ENCODE measurements at regions not wholly inside any gene's neighbourhood (a gene's known extent, or its start where the extent isn't known, plus 50 kb on each side); places are given as distances from the start of the nearest gene placed in this dataset.
"Not testable (repeated sequence)": the region's sequence is repeated elsewhere in the genome, so short reads cannot be mapped to it uniquely, and the experiment has no call there.

DNA sequence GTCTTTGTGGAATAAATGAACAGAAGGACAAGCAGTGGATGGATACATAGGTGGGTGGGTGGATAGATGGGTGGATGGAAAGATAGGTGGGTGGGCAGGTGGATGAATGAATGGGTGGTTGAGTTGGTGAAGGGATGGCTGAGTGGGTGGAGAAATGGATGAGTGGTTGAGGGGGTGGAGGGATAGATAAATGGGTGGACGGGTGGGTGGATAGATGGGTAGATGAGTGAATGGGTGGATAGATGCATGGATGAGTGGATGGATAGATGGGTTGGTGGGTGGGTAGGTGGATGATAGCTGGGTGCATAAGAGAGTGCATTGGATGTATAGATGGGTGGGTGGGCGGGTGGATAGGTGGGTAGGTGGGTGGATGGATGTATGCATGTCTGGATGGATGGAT lies 63.5 kb downstream of the UNC93B1 start:
- FAIRE-seq, result not testable (repeated sequence)

DNA sequence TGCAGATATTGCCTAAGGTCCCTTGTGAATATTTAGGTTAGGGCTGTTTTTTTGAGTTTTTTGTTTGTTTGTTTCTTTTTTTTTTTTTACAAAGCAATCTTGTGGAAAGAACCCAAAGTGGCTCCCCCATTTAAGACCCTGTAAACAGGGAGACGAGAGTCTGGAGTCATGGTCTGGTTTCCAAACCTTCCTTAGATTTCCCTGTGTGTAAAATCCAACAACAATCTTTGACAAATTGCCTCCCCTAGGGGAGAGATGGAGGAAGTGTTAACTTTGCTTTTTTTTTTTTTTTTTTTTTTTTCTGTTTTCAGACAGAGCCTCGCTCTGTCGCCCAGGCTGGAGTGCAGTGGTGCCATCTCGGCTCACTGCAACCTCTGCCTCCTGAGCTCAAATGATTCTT lies 64.9 kb downstream of the UNC93B1 start:
- not testable (repeated sequence) for FAIRE-seq

DNA sequence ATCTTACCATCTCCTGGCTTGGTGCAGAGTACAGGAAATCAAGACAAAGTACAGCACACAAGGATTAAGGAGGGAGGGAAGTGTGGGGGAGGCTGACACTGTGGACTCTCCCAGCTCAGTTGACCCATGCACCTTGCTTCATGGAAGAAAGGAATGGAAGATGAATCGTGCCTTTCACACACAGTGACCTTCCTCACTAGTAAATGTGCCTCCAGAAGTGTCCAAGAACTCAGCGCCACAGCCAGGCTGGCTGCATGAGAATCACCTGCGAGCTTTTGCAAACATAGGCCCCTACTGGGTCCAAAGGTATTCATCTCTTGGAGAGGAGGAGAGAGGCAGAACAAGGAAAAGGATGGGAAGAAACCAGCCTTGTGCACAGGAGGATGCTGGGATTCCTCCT lies 65.5 kb downstream of the UNC93B1 start:
- not testable (repeated sequence) for FAIRE-seq

DNA sequence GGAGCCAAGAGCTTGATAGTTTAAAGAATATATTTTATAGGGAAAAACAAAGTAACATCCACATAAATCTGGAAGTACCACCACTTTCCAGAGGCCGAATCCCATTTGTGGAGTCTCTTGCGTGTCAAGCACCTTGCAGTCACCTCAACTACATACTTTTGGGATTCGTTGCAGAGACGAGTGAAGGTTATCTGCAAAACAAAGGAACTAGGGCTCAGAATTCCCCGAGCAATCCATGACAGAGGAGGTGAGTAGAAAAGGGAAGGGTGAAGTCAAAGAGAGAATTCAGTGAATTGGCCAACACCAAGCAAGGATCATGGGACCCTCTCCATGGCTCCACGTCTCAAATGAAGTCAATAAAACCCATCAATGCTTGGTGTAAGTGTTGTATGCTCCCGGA lies 80.3 kb downstream of the UNC93B1 start:
- FAIRE-seq, result not testable (repeated sequence)

DNA sequence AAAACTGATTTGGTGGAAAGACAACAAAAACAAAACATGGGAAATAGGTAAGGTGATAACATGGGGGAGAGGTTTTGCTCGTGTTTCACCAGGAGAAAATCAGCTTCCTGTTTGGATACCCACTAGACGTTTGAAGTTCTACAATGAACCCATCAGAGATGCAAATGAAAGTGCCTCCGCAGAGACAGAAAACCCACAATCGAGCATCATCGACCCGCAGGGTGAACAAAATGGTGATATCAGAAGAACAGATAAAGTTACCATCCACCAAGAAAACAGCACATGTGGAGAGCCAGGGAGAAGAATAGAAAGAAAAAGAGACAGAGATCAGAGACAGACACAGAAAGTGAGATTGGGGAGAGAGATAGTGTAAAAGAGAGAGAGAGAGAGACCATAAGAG lies 83.4 kb downstream of the UNC93B1 start:
- not testable (repeated sequence) for FAIRE-seq

DNA sequence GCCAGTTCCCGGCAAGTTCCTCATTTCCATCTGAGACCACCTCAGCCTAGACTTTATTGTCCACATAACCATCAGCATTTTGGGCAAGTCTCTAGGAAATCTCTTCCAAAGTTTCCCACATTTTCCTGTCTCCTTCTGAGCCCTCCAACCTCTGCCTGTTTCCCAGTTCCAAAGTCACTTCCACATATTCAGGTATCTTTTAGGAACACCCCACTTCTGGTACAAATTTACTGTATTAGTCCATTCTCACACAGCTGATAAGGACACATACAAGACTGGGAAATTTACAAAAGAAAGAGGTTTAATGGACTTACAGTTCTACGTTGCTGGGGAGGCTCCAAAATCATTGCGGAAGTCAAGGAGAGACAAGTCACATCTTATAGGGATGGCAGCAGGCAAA lies 91.7 kb downstream of the UNC93B1 start:
- not testable (repeated sequence) for FAIRE-seq

DNA sequence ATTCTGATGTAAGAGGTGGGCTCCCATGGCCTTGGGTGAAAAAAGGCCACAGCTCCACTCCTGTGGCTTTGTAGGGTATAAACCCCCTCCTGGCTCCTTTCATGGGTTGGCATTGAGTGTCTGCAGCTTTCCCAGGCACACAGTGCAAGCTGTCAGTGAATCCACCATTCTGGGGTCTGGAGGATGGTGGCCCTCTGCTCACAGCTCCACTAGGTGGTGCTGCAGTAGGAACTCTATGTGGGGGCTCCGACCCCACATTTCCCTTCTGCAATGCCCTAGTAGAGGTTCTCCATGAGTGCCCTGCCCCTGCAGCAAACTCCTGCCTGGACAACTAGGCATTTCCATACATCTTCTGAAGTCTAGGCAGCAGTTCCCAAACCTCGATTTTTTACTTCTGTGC lies 92.7 kb downstream of the UNC93B1 start:
- not testable (repeated sequence) for FAIRE-seq

DNA sequence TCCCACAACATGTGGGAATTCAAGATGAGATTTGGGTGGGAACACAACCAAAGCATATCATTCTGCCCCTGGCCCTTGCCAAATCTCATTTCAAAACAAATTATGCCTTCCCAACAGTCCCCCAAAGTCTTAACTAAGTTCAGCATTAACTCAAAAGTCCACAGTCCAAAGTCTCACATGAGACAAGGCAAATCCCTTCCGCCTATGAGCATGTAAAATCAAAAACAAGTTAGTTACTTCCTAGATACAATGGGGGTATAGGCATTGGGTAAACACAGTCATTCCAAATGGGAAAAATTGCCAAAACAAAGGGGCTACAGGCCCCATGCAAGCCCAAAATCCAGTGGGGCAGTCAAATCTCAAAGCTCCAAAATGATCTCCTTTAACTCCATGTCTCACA lies 93.1 kb downstream of the UNC93B1 start:
- not testable (repeated sequence) for FAIRE-seq

DNA sequence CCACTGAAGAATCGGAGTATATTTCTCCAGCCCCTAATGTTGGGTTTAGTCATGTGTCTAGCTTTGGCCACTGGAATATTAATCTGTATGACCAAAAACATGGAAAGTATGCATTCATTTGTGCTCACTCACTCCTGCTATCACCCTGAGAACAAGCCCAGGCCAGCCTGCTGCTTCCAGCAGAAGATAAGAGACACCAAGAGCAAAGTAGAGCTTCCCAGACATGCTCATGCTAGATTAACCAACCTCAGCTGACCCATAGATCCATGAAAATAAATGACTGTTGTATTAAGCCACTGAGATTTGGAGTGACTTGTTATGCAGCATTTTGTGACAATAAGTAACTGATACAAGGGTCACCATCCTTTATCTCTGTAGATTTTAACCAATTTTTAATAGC lies 96.9 kb downstream of the UNC93B1 start:
- not testable (repeated sequence) for FAIRE-seq

DNA sequence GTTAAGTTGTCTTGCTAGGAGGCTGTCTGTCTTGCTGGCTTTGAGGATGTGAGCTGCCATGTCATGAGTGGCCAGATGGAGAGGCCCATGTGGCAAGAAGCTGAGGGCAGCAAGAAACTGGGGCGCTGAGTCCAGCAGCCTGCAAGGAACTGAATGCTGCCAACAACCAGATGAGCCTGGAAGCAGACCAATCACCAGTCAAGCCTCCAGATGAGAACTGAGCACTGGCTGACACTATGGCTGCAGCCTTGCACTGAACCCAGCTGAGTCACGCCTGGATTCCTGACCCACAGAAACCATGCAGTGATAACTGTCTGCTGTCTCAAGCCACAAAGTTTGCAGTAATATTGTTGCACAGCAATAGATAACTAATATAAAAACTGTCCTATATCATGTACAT lies 104.4 kb downstream of the UNC93B1 start:
- not testable (repeated sequence) for FAIRE-seq

DNA sequence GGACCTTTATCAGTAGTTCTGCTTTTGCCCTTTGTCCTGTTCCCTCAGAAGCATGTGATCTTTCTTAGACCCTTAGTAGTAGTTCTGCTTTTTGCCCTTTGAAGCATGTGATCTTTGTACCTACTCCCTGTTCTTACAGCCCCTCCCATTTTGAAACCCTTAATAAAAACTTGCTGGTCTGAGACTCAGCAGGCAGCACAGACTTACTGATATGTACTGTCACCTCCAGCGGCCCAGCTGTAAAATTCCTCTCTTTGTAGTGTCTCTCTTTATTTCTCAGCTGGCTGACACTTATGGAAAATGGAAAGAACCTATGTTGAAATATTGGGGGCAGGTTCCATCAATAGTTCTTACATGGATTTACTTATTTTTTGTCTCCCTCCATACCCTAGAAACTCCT lies 110.4 kb downstream of the UNC93B1 start:
- FAIRE-seq, result not testable (repeated sequence)

DNA sequence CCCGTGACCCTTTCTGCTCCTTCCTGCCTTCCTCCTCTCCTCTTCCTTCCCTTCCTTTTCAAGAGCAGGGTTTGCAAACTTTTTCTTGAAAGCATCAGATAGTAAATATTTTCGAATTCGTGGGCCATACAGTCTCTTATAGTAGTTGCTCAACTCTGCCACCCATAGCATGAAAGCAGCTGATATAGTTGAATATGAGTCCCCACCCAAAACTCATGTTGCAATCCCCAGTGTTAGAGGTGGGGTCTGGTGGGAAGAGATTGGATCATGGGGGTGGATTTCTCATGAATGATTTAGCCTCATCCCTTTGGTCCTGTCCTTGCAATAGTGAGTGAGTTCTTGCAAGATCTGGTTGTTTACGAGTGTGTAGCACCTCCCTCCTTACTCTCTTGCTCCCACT lies 114.3 kb downstream of the UNC93B1 start:
- FAIRE-seq, result not testable (repeated sequence)

DNA sequence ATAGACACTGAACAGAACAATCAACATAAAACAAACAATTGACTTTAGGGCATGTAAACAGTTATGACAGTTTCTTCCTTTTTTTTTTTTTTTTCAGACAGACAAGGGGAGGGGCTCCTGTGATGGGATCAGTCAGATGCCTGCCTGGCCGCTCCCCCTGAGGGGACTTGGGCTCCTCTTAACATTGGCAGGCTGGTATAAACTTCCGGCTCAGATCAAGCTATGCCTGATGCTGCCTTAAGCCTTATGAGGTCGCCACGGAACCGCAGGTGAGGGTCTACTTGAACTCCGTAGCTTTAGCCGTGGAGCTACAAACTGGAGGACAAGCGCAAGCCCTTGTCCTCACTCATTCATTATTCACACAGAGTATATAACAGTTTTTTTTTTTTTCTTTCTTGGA lies 115.8 kb downstream of the UNC93B1 start:
- not testable (repeated sequence) for FAIRE-seq

DNA sequence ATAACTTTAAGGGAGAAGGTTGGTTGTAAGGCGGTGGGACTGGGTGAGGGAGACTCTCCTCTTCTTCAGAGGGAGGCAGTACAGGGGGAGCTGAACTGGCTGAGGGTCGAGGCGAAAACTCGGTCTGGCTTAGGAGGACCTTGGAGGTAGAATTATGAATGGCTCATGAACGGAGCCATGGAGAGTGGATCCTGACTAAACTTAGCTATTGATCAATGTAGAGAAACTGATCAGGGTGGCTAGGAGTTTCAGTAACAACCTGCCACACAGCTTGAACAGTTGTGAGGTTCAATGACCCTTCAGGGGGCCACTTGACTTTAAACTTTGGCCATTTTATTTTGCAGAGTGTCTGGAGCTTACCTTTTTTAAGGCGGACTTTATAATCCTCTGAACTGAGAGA lies 117.2 kb downstream of the UNC93B1 start:
- FAIRE-seq, result not testable (repeated sequence)

DNA sequence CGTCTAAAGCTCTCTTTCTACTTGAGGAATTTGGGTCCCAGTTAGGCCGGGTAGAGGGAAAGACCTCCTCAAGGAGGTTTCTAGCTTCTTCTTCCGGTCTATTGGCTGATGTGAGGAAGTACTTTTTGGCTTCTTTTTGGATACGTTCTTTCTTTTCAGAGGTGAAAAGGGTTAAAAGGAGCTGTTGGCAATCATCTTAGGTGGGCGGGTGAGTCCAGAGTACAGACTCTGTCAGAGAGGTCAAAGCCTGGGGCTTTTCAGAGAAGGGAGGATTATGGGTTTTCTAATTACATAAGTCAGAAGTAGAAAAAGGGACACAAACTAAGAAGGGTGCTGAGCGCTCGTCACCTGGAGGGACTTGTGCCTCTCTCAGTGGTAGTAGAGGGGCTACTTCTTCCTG lies 117.7 kb downstream of the UNC93B1 start:
- not testable (repeated sequence) for FAIRE-seq

DNA sequence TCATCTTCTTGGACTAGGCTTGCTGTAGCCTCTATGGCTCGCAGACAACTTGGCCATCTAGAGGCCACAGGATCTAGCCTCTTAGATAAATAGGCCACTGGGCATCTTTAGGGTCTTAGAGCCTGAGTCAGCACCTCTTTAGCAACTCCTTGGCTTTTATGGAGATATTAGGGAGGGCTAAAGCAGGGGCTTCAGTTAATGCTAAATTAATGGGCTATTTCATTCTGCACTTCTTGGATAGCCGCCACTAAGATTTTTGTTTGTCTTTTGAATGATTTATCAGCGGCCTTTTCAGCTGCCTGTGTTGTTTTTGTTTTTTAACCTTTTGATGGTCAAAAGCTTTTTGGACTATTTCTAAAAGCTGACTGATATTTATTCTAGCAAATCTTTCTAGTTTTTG lies 118.3 kb downstream of the UNC93B1 start:
- FAIRE-seq, result not testable (repeated sequence)

DNA sequence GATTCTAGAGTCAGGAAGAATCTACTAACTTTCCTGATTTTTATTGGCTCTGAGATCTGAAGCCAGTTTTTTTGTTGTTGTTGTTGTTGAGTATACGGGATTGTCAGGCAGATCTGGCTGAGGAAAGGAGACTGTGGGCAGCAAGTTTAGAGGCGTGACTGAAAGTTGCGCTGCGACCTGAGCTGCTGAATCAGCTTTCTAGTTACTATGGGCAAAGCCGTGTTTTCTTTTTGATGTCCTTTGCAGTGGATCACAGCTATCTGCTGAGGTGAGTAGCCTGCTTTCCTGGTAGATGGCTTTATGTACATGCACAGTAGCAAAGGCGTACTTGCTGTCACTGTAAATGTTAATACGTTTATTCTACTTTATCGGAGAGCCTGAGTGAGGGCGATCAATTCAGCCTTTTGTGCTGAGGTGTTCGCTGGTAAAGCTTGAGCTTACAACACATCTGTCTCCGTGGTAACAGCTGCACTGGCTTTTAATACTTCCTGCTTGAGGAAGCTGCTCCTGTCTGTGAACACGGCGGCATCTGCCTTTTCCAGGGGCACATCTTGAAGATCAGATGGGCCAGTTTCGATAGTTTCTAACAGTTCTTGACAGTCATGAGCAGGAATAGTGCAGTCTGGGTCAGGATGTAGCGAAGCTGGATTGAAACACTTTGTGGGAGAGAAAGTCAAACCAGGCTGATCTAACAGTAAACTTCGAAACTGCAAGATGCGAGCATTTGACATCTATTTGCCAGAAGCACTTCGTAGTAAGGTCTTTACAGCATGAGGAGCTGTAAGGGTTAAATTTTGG lies 118.9 kb downstream of the UNC93B1 start:
- FAIRE-seq, result not testable (repeated sequence)

DNA sequence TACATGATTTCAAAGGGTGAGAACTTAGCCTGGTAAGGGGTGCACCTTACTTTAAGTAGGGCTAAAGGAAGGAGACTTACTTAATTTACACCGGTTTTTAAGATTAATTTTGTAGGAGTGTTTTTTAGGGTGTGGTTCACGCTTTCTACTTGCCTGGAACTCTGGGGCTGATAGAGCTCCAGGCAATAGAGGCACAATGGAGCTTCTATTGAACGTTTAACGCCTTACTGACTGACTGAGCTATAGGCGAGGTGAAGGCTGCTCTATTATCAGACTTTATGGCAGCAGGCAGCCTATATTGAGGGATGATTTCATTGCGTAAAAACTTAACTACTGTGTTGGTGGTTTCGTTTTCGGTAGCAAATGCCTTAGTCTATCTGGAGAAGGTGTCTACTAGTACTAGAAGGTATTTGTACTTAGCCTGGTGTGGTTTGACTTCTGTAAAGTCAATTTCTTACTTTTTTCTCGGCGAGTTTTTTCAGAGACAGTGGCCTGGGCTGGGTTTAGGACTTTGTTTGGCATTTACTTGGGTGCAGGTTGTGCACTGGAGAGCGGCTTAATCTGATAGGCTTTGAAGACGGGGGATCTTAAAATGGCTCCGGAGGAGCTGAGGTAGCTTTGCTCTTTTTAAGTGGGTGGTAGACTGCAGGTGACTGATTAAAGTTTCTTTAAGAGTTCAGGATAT lies 119.7 kb downstream of the UNC93B1 start:
- FAIRE-seq, result not testable (repeated sequence)

DNA sequence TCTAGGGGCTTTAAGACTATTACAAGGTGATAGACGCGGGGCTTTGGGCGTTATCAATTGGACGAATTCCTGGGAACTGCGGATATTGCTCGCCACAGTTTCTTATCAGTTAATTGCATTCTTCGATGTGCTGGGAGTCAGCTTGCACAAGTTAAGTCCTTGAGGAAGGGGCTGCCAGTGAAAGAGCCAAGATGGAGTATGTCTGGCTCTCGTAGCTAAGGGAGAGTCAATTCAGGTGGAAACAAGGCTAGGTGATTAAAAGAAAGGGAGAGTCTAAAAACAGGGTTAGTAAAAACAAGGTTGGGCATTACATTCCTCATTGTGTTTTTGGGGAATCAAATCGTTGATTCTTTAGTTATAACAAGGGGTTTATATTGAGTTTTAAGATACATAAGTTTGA lies 121.6 kb downstream of the UNC93B1 start:
- not testable (repeated sequence) for FAIRE-seq

DNA sequence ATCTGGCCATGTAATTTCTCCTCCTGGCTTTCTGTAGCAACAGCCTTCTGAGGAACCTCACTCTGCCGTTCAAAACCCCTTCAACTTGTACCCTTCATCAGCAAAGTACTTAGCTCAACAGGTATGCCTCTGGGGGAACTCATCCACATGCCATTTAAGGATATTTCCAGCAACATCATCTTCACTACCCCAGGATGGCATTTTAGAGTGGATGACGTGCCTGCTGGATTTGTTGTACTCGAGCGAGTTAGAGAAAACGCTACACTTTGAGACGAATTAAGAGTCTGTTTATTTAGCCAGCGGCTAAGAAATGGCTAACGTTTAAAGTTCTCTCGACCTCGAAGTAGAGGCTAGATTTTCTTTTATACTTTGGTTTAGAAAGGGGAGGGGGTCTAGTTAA lies 122.1 kb downstream of the UNC93B1 start:
- not testable (repeated sequence) for FAIRE-seq

DNA sequence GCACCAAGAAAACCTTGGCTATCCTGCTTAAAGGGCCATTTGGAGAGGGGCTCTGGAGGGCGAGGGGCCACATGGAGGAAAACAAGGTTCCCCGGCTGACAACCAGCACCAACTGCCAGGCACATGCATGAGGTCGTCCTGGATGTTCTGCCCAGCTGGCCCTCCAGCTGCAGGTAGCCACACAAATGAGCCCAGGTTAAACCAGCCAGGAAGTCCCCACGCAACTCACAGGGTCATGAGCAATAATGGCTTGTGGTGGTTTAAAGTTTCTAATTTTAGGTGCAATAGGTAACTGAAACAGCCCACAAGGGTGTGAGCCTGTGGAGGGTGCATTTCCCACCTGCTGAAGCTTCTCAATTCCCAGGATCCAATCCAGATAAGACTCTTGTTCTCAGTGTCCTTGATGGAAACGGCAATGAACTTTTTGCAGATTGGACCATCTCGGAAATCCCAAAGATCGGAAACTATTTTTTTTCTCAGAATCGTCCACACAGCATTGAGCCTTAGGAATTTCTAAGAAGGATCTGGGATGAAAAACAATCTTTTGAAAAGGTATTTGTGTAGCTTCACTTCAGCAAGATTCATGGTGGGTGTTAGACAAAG lies 123.2 kb downstream of the UNC93B1 start:
- not testable (repeated sequence) for FAIRE-seq

DNA sequence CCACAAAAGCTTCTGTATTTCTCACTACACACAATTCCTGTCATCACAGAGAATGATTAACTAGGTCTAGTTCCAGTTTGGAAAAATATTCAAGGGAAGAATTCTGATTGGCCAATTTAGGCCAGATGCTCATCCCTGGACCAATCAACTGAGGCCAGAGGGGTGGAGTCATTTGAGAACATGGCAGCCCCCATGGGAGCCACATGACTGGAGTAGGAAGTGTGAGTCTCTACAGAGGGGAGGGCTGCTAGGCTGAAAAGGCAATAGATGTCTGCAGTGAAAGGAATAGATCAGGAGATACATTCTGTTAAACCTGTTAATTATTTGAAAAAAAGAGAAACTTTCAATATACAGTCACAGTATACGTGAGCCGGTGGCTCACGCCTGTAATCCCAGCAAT lies 125.2 kb downstream of the UNC93B1 start:
- FAIRE-seq, result not testable (repeated sequence)

DNA sequence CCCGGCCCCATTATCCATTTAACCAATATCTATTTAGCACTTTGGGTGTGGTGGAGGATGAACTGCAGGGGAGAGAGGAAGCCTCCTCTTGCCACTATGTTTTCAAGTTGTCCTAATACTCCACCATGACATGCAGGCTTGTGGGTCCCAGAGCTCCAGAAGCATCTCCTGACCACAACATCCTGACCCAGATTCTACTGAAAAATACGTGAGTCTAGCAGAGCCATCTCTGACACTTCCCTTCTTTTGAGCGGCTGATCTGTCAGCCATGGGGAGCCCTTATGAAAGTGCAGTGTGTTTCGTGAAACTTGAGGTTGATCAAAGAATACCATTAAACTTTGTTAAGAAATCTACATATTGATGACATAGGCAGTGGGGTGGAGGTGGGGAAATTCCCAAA lies 126.6 kb downstream of the UNC93B1 start:
- not testable (repeated sequence) for FAIRE-seq

DNA sequence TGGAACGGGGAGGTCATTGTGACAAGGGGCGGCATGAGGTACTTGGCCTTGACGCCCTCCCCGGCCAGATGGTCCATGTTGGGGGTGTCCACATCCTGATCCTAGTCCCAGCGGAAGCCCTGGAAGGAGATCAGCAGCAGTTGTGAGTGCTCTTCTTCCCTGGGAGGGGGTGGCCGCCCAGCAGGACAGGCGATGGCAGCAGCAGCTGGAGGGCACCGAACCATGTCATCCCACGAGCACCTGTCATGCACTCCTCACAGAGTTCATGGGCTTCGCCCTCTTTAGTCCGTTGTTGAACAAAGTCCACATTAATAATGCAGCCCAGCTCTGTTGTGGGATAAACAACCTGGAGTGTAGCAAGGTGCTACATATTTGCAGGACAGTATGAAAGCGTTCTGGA lies 130.7 kb downstream of the UNC93B1 start:
- not testable (repeated sequence) for FAIRE-seq
